DND-41 (cell line): ENCODE measurements at regions not wholly inside any gene's neighbourhood (a gene's known extent, or its start where the extent isn't known, plus 50 kb on each side); places are given as distances from the start of the nearest gene placed in this dataset.

Source experiments
- EZH2 ChIP-seq: IDR thresholded peaks from 3 replicates; pipeline ENCODE4 v1.6.1; 2012; ENCODE audit warnings: borderline replicate concordance, low read depth, mild to moderate bottlenecking, moderate library complexity, low read length, inconsistent platforms; ENCODE audit not compliant: severe bottlenecking
- TF ChIP-seq, protein P1 (sequence below): IDR thresholded peaks from 2 replicates; pipeline ENCODE4 v1.5.1; 2012; ENCODE audit warnings: borderline replicate concordance, low read length, moderate library complexity, mild to moderate bottlenecking; ENCODE audit not compliant: poor library complexity, severe bottlenecking; ENCODE audit errors: extremely low read depth

DNA sequence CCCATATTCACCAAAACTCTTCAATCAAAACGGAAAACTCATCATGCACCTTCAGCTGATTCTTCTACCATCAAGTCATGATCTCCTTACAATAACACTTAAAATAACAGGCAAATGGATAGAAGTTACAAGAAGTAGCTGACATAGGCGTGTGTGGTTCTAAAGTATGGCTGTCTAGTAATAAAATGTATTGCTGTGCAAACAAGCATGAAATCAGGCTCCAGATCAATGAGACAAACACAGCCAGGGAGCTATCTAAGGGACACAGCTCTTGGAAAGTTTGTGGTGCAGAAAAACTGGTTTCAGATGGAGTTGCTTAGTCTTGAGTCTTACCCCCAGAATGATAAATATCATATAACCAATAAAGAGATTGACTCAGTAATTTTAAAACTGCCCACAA is 434.8 kb upstream of the NOX3 start:
- TF ChIP-seq, protein P1, sequence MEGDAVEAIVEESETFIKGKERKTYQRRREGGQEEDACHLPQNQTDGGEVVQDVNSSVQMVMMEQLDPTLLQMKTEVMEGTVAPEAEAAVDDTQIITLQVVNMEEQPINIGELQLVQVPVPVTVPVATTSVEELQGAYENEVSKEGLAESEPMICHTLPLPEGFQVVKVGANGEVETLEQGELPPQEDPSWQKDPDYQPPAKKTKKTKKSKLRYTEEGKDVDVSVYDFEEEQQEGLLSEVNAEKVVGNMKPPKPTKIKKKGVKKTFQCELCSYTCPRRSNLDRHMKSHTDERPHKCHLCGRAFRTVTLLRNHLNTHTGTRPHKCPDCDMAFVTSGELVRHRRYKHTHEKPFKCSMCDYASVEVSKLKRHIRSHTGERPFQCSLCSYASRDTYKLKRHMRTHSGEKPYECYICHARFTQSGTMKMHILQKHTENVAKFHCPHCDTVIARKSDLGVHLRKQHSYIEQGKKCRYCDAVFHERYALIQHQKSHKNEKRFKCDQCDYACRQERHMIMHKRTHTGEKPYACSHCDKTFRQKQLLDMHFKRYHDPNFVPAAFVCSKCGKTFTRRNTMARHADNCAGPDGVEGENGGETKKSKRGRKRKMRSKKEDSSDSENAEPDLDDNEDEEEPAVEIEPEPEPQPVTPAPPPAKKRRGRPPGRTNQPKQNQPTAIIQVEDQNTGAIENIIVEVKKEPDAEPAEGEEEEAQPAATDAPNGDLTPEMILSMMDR: no peak
- no peak for TF ChIP-seq EZH2
